ENCODE measurements at regions not wholly inside any gene's neighbourhood (a gene's known extent, or its start where the extent isn't known, plus 50 kb on each side); places are given as distances from the start of the nearest gene placed in this dataset.

- TF ChIP-seq NBN (IDR thresholded peaks at IDR 0.05), result no peak
- no peak for TF ChIP-seq CTCF (IDR thresholded peaks at IDR 0.05 in 2 of 3, conservative IDR thresholded peaks at IDR 0.05 in 1 of 3; ENCODE audit: control insufficient read depth in 2 of 3, extremely low read depth in 1 of 3, insufficient read depth in 1 of 3, low read depth in 3 of 3, low read length in 3 of 3)
- TF ChIP-seq WRNIP1 (IDR thresholded peaks at IDR 0.05; ENCODE audit: borderline replicate concordance, low read depth, low read length), result no peak
Observed at GRCh38 chr2:126300348-126300747, 355.6 kb upstream of the GYPC start.

All from GM12878 (cell line).